ENCODE measurements at regions not wholly inside any gene's neighbourhood (a gene's known extent, or its start where the extent isn't known, plus 50 kb on each side); places are given as distances from the start of the nearest gene placed in this dataset.
"Not testable (repeated sequence)": the region's sequence is repeated elsewhere in the genome, so short reads cannot be mapped to it uniquely, and the experiment has no call there.

- no peak for DNase-seq
Measured at GRCh38 chr6:115539531-115539930, 521.2 kb downstream of the FRK start.

- DNase-seq, result no peak
Measured at GRCh38 chr6:115524821-115525220, 535.9 kb downstream of the FRK start.

DNA sequence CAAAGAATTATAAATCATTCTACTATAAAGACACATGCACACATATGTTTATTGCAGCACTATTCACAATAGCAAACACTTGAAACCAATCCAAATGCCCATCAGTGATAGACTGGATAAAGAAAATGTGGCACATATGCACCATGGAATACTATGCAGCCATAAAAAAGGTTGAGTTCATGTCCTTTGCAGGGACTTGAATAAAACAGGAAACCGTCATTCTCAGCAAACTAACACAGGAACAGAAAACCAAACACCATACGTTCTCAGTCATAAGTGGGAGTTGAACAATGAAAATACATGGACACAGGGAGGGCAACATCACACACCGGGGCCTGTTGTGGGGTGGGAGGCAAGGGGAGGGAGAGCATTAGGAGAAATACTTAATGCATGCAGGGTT lies 538.9 kb downstream of the FRK start:
- DNase-seq, result not testable (repeated sequence)

- no peak for DNase-seq
Measured at GRCh38 chr6:115514656-115515055, 546.0 kb downstream of the FRK start.

DNA sequence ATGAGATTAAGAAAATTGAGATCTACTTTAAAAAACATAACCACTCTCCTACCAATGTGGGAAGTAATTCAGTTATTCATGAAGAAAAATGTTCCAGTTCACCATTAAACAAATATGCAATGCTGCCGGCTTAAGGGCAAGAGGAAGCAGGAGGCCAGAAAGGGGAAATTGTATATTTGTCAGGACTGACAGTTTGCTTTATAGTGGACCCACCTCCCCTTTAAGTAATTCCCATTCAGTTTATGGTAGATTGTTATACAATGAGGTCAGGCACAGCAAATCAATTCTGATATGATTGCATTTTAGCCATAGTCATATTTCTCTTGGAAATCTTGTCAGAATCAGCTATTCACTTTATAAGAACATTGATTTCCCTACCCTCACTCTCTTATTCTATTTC lies 547.8 kb downstream of the FRK start:
- no peak for DNase-seq

DNA sequence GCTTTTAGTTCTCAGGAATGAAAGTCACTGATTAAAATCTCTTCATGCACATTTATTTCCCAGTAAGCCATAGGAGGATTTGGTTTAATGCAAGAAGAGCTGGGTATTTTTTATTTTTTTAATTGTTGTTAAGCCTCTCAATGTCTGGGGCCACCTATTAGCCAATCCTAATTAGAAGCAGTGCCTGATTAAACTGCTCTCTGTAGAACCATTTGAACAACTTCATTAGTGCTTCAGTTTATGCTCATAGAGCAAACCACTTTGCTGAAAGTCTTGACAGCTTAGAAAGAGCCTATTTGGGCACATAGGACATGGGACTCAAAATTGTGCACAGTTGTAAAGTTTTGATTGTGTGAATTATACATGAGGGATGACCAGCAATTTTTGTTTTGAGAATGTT lies 548.9 kb downstream of the FRK start:
- DNase-seq, result peak; percentile 60

- DNase-seq, result not testable (repeated sequence)
Measured at GRCh38 chr6:115502432-115502831, 558.3 kb downstream of the FRK start.

DNA sequence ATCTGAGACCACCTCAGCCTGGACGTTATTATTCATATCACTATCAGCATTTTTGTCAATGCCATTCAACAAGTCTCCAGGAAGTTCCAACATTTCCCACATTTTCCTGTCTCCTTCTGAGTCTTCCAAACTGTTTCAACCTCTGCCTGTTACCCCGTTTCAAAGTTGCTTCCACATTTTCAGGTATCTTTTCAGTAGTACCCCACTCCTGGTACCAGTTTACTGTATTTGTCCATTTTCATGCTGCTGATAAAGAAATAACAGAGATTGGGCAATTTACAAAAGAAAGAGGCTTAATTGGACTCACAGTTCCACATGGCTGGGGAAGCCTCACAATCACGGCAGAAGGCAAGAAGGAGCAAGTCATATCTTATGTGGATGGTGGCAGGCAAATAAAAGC lies 565.5 kb downstream of the FRK start:
- no peak for DNase-seq

DNA sequence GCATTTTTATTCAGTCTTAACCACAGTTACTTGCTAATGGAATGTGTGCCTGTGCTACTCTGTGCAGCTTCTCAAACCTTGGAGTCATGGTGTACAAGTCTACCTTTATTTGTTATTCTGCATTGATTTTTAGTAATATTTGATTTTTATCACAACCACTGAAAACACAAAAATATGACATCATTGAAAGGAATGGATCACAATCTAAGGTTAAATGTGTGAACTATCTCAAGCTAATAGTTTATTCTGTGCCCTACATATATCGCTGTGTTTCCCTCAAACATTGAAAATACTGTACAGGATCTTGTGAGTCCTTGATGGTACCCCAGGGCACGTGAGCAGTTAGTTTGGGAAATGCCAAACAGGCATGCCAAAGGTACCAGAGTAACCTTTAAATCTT lies 573.4 kb downstream of the FRK start:
- no peak for DNase-seq

DNA sequence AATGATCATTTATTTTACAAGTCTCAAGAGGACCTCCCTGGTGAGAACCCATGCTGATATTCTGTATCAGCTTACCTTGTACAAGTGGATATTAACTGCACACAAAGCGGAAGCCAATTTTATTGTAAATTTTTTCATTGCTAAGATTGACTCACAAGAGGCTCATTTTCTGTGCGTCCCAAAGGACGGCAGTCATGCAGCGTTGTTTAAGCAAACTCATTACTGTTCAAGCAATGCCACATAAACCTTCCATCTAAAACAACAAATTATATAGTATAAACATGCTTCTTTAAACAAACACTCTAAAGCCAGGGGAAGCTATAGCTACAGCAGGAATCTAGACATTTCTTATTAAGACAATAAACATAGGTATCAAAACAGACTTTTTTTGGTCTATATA lies 575.3 kb downstream of the FRK start:
- DNase-seq, result no peak

GRCh38 chr6:115480543-115480942 lies 580.1 kb downstream of the FRK start:
- DNase-seq, result not testable (repeated sequence)

DNA sequence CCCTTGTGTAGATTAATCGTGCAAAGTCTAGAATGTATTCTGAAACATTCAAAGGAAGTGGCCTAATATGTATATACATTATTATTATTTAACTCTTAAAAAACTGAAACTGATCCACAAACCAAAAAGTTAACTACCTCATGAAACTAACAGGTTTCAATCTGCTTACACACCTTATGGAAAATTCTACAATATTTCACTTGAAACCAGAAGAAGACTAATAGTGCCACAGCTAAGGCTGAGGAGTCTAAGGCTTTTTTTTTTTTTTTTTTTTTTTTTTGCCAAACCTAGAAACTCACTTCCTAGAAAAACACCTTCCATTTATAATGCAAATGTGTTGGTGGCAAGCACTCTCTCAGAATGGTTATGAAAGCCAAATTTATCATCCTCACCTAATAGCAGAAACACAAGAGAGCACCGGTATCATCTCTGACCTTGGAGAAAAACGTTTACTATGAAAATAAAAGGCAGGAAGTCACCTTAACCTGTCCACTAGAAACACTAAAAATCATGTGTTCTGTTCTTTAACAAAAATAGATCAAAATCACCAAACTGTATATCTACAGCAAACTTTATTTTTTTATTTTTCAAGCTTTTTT lies 586.1 kb downstream of the FRK start:
- DNase-seq, result no peak

- no peak for DNase-seq
Measured at GRCh38 chr6:115468272-115469005, 592.3 kb downstream of the FRK start.

DNA sequence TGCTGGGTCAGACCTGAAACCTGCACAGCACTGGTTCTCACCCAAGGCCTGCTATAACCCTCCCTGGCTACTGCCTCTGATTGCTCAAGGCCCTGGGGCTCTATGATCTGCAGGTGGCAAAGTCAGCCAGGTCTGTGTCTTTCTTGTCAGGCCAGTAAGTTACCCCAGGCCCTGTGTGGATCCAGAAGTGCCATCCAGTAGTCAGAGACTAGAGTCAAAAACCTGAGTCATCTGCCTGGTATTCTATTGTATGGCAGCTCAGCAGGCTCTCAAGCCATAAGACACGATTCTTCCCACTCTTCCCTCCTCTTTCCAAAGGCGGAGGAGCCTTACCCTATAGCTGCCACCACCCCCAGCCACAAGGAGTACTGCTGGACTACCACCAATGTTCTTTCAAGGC lies 593.0 kb downstream of the FRK start:
- DNase-seq, result no peak

GRCh38 chr6:115460913-115461312 lies 599.8 kb downstream of the FRK start:
- no peak for DNase-seq

DNA sequence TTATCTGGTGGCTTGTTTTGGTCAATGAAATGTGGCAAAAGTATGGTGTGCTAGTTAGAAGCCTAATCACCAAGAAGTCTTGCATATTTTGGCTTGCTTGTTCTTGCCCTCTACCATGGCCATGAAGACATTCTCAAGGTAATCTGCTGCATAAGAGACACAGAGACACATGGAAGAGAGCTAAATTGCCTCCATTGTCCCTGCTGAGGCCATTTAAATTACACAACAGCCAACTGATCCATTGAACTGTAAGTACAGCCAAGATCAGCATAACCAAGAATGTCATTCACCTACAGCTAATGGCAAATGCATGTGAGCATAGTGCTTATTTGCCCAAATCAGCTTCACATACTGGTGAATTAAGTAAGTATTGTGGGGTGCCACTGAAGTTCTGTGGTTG lies 603.8 kb downstream of the FRK start:
- no peak for DNase-seq

- DNase-seq, result no peak
Measured at GRCh38 chr6:115443825-115444478, 616.7 kb downstream of the FRK start.

DNA sequence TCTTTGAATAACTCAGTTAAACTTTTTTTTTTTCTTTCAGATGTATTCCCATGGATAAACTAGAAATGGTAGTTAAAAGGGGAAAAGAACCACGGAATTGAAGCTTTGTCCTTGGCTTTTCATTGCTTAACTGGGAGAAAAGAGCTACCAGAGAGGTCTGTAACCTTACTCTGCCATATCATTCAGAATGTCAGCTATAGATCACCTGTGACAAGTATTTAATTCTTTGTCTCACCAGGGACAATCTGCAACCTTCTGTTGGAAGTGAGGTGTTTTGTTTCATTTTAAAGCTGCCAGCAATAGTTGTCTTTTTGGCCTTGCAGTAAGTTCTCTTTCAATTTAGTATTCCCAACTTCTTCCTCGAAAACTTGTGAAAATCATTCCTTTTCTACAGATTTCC lies 618.4 kb downstream of the FRK start:
- no peak for DNase-seq

GRCh38 chr6:115441651-115442050 lies 619.0 kb downstream of the FRK start:
- no peak for DNase-seq

DNA sequence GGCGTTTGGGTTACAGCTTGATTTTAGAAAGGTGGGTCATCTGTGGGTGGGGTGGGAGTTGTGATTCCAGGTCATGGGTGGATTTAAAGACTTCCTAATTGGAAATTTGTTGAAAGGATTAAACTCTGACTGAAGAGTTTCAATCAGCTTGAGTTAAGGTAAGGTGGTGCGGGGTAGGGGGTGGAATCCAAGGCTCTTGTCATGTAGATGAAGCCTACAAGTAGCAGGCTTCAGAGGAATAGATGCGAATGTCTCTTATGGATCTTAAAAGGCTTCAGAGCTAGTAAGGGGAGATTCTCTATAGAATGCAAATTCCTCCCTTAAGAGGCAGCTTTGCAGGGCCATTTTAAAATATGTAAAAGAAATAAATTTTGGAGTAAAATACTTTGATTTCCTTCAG lies 645.3 kb downstream of the FRK start:
- no peak for DNase-seq

GRCh38 chr6:115414916-115415315 lies 645.8 kb downstream of the FRK start:
- peak; percentile 75 for DNase-seq

GRCh38 chr6:115411756-115412155 lies 648.9 kb downstream of the FRK start:
- DNase-seq, result peak; percentile 28

GRCh38 chr6:115404446-115404845 lies 656.2 kb downstream of the FRK start:
- DNase-seq, result no peak

DNA sequence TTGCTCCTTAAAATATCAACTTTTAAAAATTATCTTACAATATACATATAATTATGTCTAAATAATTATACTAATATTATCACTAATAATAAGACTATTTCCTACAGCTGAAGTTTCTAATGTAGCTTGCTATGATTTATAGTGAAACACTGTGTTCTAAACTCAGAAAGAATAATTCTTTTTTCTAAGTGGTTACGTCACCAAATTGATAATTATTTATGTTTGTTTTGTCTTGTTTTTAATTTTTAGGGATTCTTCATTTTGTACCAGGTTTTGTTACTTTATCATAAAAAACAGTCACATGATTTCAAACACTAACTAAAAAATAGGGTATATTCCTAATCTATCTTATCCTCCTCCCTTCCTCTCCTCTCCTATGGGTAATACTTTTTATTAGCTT lies 662.1 kb downstream of the FRK start:
- DNase-seq, result no peak
